Gastroesophageal sphincter (tissue), 4 donors: ENCODE measurements at regions not wholly inside any gene's neighbourhood (a gene's known extent, or its start where the extent isn't known, plus 50 kb on each side); places are given as distances from the start of the nearest gene placed in this dataset.
"Not testable (repeated sequence)": the region's sequence is repeated elsewhere in the genome, so short reads cannot be mapped to it uniquely, and the experiment has no call there.

Experiments used
- ATAC-seq: fragments of 150-250 bp; one replicate; pipeline ENCODE4 v1.9.1; 2016; ENCODE audit warnings: mild to moderate bottlenecking, moderate library complexity
- H3K27ac ChIP-seq, 4 donors: fragments of 200-600 bp; sonication (generic) in 3 of 4; 1 replicate in 3 of 4; 2 replicates in 1 of 4; pipeline ENCODE4 v1.5.1; 2016 to 2019
- H3K27me3 ChIP-seq: fragments of 200-600 bp; sonication (generic); one replicate; pipeline ENCODE4 v1.5.1; 2019
- H3K36me3 ChIP-seq, 2 donors: fragments of 200-600 bp; sonication (generic); one replicate each; pipeline ENCODE4 v1.5.1; 2019; ENCODE audit warnings: control low read depth in 1 of 2
- H3K4me1 ChIP-seq, 3 donors: fragments of 200-600 bp; sonication (generic); 1 replicate in 2 of 3; 2 replicates in 1 of 3; pipeline ENCODE4 v1.5.1; 2016 to 2019; ENCODE audit warnings: control low read depth in 2 of 3
- H3K4me3 ChIP-seq, 2 donors: fragments of 200-600 bp; sonication (generic); one replicate each; pipeline ENCODE4 v1.5.1; 2019; ENCODE audit warnings: mild to moderate bottlenecking in 1 of 2, moderate library complexity in 1 of 2
- H3K9me3 ChIP-seq, 3 donors: fragments of 200-600 bp; sonication (generic); one replicate each; pipeline ENCODE4 v1.5.1; 2017 to 2019; ENCODE audit warnings: control low read depth in 2 of 3
- CTCF ChIP-seq, 4 experiments: fragments of 200-600 bp in 2 of 4; fragments of 450-650 bp in 2 of 4; sonication (generic) in 1 of 4; IDR thresholded peaks; one replicate each; pipeline ENCODE4 v1.5.1; 2017 to 2019; ENCODE audit warnings: antibody characterized with exemption in 4 of 4, mild to moderate bottlenecking in 2 of 4, moderate library complexity in 2 of 4
- EP300 ChIP-seq: sonication (generic); formaldehyde crosslinking; IDR thresholded peaks from one replicate; pipeline ENCODE4 v1.6.1; 2017; ENCODE audit warnings: antibody characterized with exemption, mild to moderate bottlenecking
- POLR2A ChIP-seq, 2 donors: fragments of 450-650 bp; IDR thresholded peaks; one replicate each; pipeline ENCODE4 v1.6.1; 2017; ENCODE audit warnings: antibody characterized with exemption in 2 of 2, mild to moderate bottlenecking in 2 of 2, moderate library complexity in 1 of 2
- POLR2AphosphoS5 ChIP-seq: sonication (generic); formaldehyde crosslinking; IDR thresholded peaks from one replicate; pipeline ENCODE4 v1.6.1; 2017; ENCODE audit warnings: antibody characterized with exemption
- WGBS, 2 donors: methylation state at CpG; one replicate each; pipeline ENCODE4 v1.1.5; 2018; ENCODE audit warnings: low coverage in 1 of 2; 5-methylcytosine and 5-hydroxymethylcytosine counted together

GRCh38 chr6:161657-162056, 130.6 kb upstream of the DUSP22 start:
- not testable (repeated sequence) for H3K27ac ChIP-seq, H3K4me3 ChIP-seq, H3K4me1 ChIP-seq, H3K36me3 ChIP-seq, ATAC-seq, H3K9me3 ChIP-seq
- peaks cover 33% of the 10 kb centered on the region for H3K27me3 ChIP-seq
- 65 to 78% methylated on average over 2 of the region's 2 CpGs for WGBS, 2 donors

GRCh38 chr6:164720-165119, 127.6 kb upstream of the DUSP22 start:
- Histone ChIP-seq H3K27me3 (peaks cover 16% of the 10 kb centered on the region), H3K36me3 (no peaks in the 10 kb centered on the region), H3K4me3 (no peak overlapping the region), H3K27ac (no peak overlapping the region), H3K4me1 (no peaks in the 10 kb centered on the region), H3K9me3 (no peaks in the 10 kb centered on the region)
- 90 to 94% methylated on average over 2 of the region's 7 CpGs for WGBS, 2 donors
- TF ChIP-seq POLR2A (IDR thresholded peaks at IDR 0.05) (no peak), CTCF (IDR thresholded peaks at IDR 0.05) (no peak), POLR2AphosphoS5 (no peak), EP300 (no peak)
- no peak for ATAC-seq

- no peak for TF ChIP-seq POLR2AphosphoS5
- TF ChIP-seq CTCF (IDR thresholded peaks at IDR 0.05) = no peak
- TF ChIP-seq POLR2A (IDR thresholded peaks at IDR 0.05) = no peak
- TF ChIP-seq EP300 = no peak
- Histone ChIP-seq H3K4me1 (no peaks in the 10 kb centered on the region), H3K27ac (no peak overlapping the region), H3K36me3 (no peaks in the 10 kb centered on the region), H3K9me3 (no peaks in the 10 kb centered on the region), H3K27me3 (peaks cover 20% of the 10 kb centered on the region), H3K4me3 (no peak overlapping the region)
- 78 to 91% methylated on average over 1 of the region's 1 CpG for WGBS, 2 donors
- no peak for ATAC-seq
These were observed 127.0 kb upstream of the DUSP22 start for GRCh38 chr6:165263-165662.

- Histone ChIP-seq H3K4me1 (no peaks in the 10 kb centered on the region), H3K9me3 (no peaks in the 10 kb centered on the region), H3K4me3 (no peak overlapping the region), H3K27me3 (peaks cover 26% of the 10 kb centered on the region), H3K36me3 (no peaks in the 10 kb centered on the region), H3K27ac (no peak overlapping the region)
- no peak for ATAC-seq
- no peak for TF ChIP-seq EP300
- TF ChIP-seq CTCF (IDR thresholded peaks at IDR 0.05) = no peak
- TF ChIP-seq POLR2AphosphoS5 = no peak
- TF ChIP-seq POLR2A (IDR thresholded peaks at IDR 0.05) = no peak
These were observed 126.4 kb upstream of the DUSP22 start for GRCh38 chr6:165906-166305.

- no peaks in the 10 kb centered on the region for H3K36me3 ChIP-seq
- no peaks in the 10 kb centered on the region for H3K9me3 ChIP-seq
- H3K27me3 ChIP-seq = peaks cover 36% of the 10 kb centered on the region
- H3K4me3 ChIP-seq = no peak overlapping the region
- no peak for ATAC-seq
- no peak overlapping the region for H3K27ac ChIP-seq
- 17 to 30% methylated on average over 3 of the region's 3 CpGs for WGBS, 2 donors
- no peaks in the 10 kb centered on the region for H3K4me1 ChIP-seq
- no peak for TF ChIP-seq POLR2A (IDR thresholded peaks at IDR 0.05)
- TF ChIP-seq CTCF (IDR thresholded peaks at IDR 0.05) = peak; percentile 31 to 58 (median 44)
- no peak for TF ChIP-seq EP300
These were observed 123.3 kb upstream of the DUSP22 start for GRCh38 chr6:168865-169455.
